Heart left ventricle (tissue), 16 donors: ENCODE measurements at regions not wholly inside any gene's neighbourhood (a gene's known extent, or its start where the extent isn't known, plus 50 kb on each side); places are given as distances from the start of the nearest gene placed in this dataset.

Experiments
- ATAC-seq, 4 donors: fragments of 200-7000 bp; cut with Tn5 transposase; one replicate each; pipeline ENCODE4 v1.9.1; 2020 to 2022; ENCODE audit warnings: moderate library complexity in 4 of 4, mild to moderate bottlenecking in 3 of 4, moderate number of reproducible peaks in 1 of 4
- DNase-seq, 5 donors: peaks; one replicate each; pipeline ENCODE4 v3.0.0-alpha.2; 2020
- H3K27ac ChIP-seq, 12 donors: fragments of 200-600 bp; sonication (generic) in 4 of 12; one replicate each; pipeline versions ENCODE4 v1.5.0 to v1.8.0; 2016 to 2022; ENCODE audit warnings: mild to moderate bottlenecking in 2 of 12
- H3K27me3 ChIP-seq, 9 donors: fragments of 200-600 bp; sonication (generic) in 2 of 9; one replicate each; pipeline versions ENCODE4 v1.5.1 to v1.8.0; 2016 to 2022; ENCODE audit warnings: mild to moderate bottlenecking in 3 of 9
- H3K36me3 ChIP-seq, 9 donors: fragments of 200-600 bp; sonication (generic) in 2 of 9; one replicate each; pipeline versions ENCODE4 v1.5.0 to v1.8.0; 2018 to 2022; ENCODE audit warnings: mild to moderate bottlenecking in 2 of 9
- H3K4me1 ChIP-seq, 12 donors: fragments of 200-600 bp; sonication (generic) in 4 of 12; one replicate each; pipeline versions ENCODE4 v1.5.0 to v1.8.0; 2016 to 2022; ENCODE audit warnings: mild to moderate bottlenecking in 3 of 12
- H3K4me3 ChIP-seq, 12 donors: fragments of 200-600 bp; sonication (generic) in 4 of 12; one replicate each; pipeline versions ENCODE4 v1.5.0 to v1.8.0; 2017 to 2022; ENCODE audit warnings: mild to moderate bottlenecking in 9 of 12, moderate library complexity in 4 of 12
- H3K9me3 ChIP-seq, 12 donors: fragments of 200-600 bp; sonication (generic) in 4 of 12; one replicate each; pipeline versions ENCODE4 v1.5.0 to v1.8.0; 2016 to 2022; ENCODE audit warnings: mild to moderate bottlenecking in 1 of 12
- POLR2A ChIP-seq, 2 donors: fragments of 450-650 bp; IDR thresholded peaks; one replicate each; pipeline ENCODE4 v1.6.1; 2017; ENCODE audit warnings: antibody characterized with exemption in 2 of 2, mild to moderate bottlenecking in 2 of 2, moderate library complexity in 2 of 2
- WGBS, 4 donors: extraction: QIAGEN DNeasy Blood & Tissue Kit in 2 of 4; methylation state at CpG; one replicate each; pipeline versions ENCODE4 v1.1.5 to v1.1.7; 2013 to 2018; 5-methylcytosine and 5-hydroxymethylcytosine counted together
- intact Hi-C, 10 donors: fragments of 100-400 bp; cut with DNase I; formaldehyde crosslinking; loops; one replicate each; pipeline versions ENCODE4 v1.11.1 to v1.14.2; 2022
- TF ChIP-seq, protein P1 (sequence below), 12 donors: fragments of 200-600 bp; sonication (generic) in 4 of 12; IDR thresholded peaks; one replicate each; pipeline versions ENCODE4 v1.5.0 to v1.8.0; 2018 to 2022; ENCODE audit warnings: antibody characterized with exemption in 12 of 12, mild to moderate bottlenecking in 5 of 12
- donor health status: ischemic (EF 13 %, LVEDD 7.1; RV severe dilation, severe dysfunction).
- donor health status: healthy with polysubstance abuse.
- donor health status: DM: no; HTN: yes; CAD: no.
- donor health status: DM: no; HTN: no; CAD: no.
- donor health status: ischemic (EF 25% LVEDD 6.9; RV normal size, moderate dysfunction).
- donor health status: ischemic (EF 25% LVEDD 5.7; RV mildly dilated, moderate dysfunction).
- donor health status: healthy.
- donor health status: DM: yes; HTN: yes; CAD: no.
- donor health status: ischemic (EF 35%, LVEDD 5.7; RV mildly dilated, moderate dysfunction).
- donor health status: nonischemic (EF 11% LVEDD 7.7; RV severe dilation, severe dysfunction).
- donor health status: DM: yes; HTN: yes; CAD: no.
- donor health status: PGD.
- donor health status: ischemic (EF 29% LVEDD 5.4; RV normal size, mild dysfunction).
- donor health status: nonischemic (EF 23%, LVEDD 6.1; RV moderate dilation, normal function).

DNA sequence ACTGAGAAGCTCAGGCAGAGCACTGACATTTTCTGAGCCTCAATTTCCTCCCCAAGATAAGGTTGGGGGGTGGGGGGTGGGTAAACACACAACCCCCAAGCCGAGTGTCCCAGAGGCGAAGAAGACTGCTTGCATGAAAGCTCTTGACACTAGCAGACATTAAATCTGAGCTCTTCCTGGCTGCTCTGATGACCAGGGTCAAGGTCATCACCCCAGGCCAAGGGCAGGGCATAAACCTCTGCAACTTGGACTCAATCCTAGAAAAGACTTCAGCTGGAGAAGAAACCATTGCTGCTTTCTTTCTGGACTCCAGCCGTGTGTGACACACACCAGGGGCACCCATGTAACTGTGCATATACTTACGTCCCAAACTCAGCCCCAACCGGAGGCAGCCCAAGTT is 109.0 kb downstream of the BANF2 start:
- 63 to 81% (median 73%) methylated on average over 5 of the region's 5 CpGs for WGBS, 4 donors
- H3K27me3 ChIP-seq = no peaks in the 10 kb centered on the region
- H3K27ac ChIP-seq = peak overlapping the region in 10 of 12 donors; percentile 5 to 84 (median 77)
- H3K4me3 ChIP-seq = no peak overlapping the region
- intact Hi-C loops = loop anchor here in 8 of 10 donors (5.0 to 10.0 kb wide), 6 partner anchors 34 to 126 kb away; partner anchors contain the start of gene RRBP1 (in 4 of the 8)
- TF ChIP-seq POLR2A (IDR thresholded peaks at IDR 0.05) = no peak
- TF ChIP-seq, protein P1, sequence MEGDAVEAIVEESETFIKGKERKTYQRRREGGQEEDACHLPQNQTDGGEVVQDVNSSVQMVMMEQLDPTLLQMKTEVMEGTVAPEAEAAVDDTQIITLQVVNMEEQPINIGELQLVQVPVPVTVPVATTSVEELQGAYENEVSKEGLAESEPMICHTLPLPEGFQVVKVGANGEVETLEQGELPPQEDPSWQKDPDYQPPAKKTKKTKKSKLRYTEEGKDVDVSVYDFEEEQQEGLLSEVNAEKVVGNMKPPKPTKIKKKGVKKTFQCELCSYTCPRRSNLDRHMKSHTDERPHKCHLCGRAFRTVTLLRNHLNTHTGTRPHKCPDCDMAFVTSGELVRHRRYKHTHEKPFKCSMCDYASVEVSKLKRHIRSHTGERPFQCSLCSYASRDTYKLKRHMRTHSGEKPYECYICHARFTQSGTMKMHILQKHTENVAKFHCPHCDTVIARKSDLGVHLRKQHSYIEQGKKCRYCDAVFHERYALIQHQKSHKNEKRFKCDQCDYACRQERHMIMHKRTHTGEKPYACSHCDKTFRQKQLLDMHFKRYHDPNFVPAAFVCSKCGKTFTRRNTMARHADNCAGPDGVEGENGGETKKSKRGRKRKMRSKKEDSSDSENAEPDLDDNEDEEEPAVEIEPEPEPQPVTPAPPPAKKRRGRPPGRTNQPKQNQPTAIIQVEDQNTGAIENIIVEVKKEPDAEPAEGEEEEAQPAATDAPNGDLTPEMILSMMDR (IDR thresholded peaks at IDR 0.05) = no peak
- DNase-seq = no peak
- no peak for ATAC-seq
- H3K9me3 ChIP-seq = no peaks in the 10 kb centered on the region
- H3K4me1 ChIP-seq = peaks cover 5 to 47% (median 37%) of the 10 kb centered on the region in 12 donors
- no peaks in the 10 kb centered on the region for H3K36me3 ChIP-seq

DNA sequence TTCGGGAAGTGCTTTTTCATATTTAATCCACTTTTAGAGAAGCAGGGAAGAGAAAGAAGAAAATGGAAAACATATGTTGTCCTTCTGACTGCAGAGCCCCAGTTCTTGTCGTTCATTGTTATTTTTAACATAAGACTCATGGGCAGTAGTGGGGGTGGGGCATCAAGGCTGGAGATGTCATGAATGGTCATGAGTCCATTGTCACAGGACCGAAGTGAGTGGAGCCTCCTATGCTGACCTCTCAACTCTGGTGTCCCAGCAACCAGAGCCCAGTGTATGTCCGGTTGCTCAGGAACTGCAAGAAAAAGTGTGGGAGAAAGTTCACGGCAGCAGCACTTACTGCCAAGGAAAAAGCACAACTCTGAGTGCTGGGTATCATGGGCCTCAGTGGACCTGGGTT is 108.6 kb downstream of the BANF2 start:
- Histone ChIP-seq H3K27me3 (no peaks in the 10 kb centered on the region), H3K27ac (peak overlapping the region in 10 of 12 donors; percentile 33 to 84 (median 77)), H3K9me3 (no peaks in the 10 kb centered on the region), H3K4me3 (no peak overlapping the region), H3K36me3 (no peaks in the 10 kb centered on the region), H3K4me1 (peaks cover 5 to 47% (median 37%) of the 10 kb centered on the region in 12 donors)
- 28 to 45% (median 37%) methylated on average over 5 of the region's 5 CpGs for WGBS, 4 donors
- DNase-seq (peak in 4 of 5 donors; percentile 66 to 75 (median 72)), ATAC-seq (peak; percentile 10 to 53 (median 41))
- no peak for TF ChIP-seq POLR2A (IDR thresholded peaks at IDR 0.05)
- TF ChIP-seq, protein P1 (IDR thresholded peaks at IDR 0.05) = no peak
- intact Hi-C loops = loop anchor here in 8 of 10 donors (5.0 to 10.0 kb wide), 6 partner anchors 34 to 126 kb away; partner anchors contain the start of gene RRBP1 (in 4 of the 8)

DNA sequence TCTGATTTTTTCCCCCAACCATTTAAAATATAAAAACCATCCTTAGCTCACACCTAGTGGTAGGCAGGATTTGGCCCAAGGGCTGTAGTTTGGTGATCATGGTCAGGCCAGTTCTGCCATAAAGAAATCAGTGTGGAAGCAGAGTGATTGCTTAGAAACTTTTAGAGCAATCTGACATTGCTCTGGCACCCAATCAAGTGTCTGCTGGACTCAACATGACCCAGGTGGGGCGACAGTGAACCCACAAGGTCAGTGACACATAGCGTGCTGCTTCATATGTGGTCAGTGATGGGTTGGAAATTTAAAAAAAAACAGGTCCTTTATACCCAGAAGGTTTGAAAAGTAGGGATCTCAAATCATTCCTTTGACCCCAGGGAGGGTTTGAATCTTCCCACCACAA is 107.9 kb downstream of the BANF2 start:
- WGBS, 4 donors = 35 to 61% (median 49%) methylated on average over 2 of the region's 2 CpGs
- H3K27me3 ChIP-seq = no peaks in the 10 kb centered on the region
- no peak for DNase-seq
- H3K27ac ChIP-seq = peak overlapping the region in 11 of 12 donors; percentile 57 to 84 (median 76)
- H3K4me3 ChIP-seq = peak overlapping the region in 1 of 12 donors; percentile 7
- no peaks in the 10 kb centered on the region for H3K9me3 ChIP-seq
- ATAC-seq = no peak
- H3K4me1 ChIP-seq = peaks cover 5 to 47% (median 37%) of the 10 kb centered on the region in 12 donors
- intact Hi-C loops = loop anchor here in 8 of 10 donors (2.0 to 10.0 kb wide), 7 partner anchors 35 to 127 kb away; partner anchors contain the start of gene RRBP1 (in 4 of the 8)
- no peak for TF ChIP-seq POLR2A (IDR thresholded peaks at IDR 0.05)
- TF ChIP-seq, protein P1 (IDR thresholded peaks at IDR 0.05) = no peak
- H3K36me3 ChIP-seq = no peaks in the 10 kb centered on the region

DNA sequence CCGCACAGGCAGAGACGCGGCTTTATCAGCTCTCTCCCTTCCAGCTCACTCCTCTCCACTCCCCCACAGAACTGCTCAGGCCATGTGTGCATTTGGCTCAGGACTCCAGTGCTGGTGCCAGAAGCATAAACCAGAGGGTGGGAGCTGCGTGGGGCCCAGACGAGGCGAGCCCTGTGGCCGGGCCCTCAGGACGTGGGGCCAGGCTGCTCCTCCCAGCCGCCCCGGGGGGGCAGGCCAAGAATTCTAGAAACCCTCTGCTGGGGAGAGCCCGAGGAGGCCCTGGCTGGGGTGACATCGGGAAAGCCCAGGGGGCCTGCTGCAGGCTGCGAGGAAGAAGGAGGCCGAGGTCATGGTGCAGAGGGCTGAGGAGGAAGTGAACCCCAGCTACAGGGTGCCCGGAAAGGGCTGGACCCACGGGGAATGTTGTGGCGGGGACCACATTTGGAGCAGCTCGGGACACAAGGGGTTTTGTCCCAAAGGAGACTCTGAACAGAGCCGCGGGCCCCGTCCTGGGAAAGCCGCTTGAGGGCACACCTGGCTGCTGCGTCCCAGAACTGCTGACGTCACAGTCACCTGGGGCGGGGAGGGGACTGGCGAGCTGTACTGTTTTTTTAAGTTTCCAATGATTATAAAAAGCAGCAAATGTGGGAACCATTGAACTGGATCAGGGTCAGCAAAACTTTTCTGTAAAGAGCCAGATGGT is 107.1 kb downstream of the BANF2 start:
- peak; percentile 88 to 94 (median 93) for ATAC-seq
- Histone ChIP-seq H3K27ac (peak overlapping the region; percentile 11 to 84 (median 76)), H3K4me3 (peak overlapping the region in 6 of 12 donors; percentile 4 to 29 (median 17)), H3K27me3 (no peaks in the 10 kb centered on the region), H3K4me1 (peaks cover 5 to 47% (median 37%) of the 10 kb centered on the region in 12 donors), H3K9me3 (no peaks in the 10 kb centered on the region), H3K36me3 (no peaks in the 10 kb centered on the region)
- 19 to 27% (median 23%) methylated on average over 16 to 26 of the region's 26 CpGs for WGBS, 4 donors
- intact Hi-C loops = loop anchor here in 8 of 10 donors (2.0 to 10.0 kb wide), 7 partner anchors 35 to 126 kb away; partner anchors contain the start of gene RRBP1 (in 4 of the 8)
- no peak for TF ChIP-seq POLR2A (IDR thresholded peaks at IDR 0.05)
- TF ChIP-seq, protein P1 (IDR thresholded peaks at IDR 0.05) = peak in 1 of 12 donors; percentile 11
- peak; percentile 85 to 90 (median 89) for DNase-seq
